NCI-H69 (cell line): ENCODE measurements at regions not wholly inside any gene's neighbourhood (a gene's known extent, or its start where the extent isn't known, plus 50 kb on each side); places are given as distances from the start of the nearest gene placed in this dataset.
"Not testable (repeated sequence)": the region's sequence is repeated elsewhere in the genome, so short reads cannot be mapped to it uniquely, and the experiment has no call there.

Experiments used
- DNase-seq: peaks from one replicate; lab custom pipeline; 2025; lab: John Stamatoyannopoulos, UW

GRCh38 chrY:21600170-21600569, 65.5 kb downstream of the RBMY1A1 start:
- DNase-seq = no peak

- DNase-seq = no peak
Measured at GRCh38 chrY:21601524-21601923, 66.8 kb downstream of the RBMY1A1 start.

GRCh38 chrY:21602590-21602989, 67.9 kb downstream of the RBMY1A1 start:
- peak; percentile 97 for DNase-seq

- no peak for DNase-seq
Measured at GRCh38 chrY:21636137-21636536, 101.5 kb downstream of the RBMY1A1 start.

- no peak for DNase-seq
Measured at GRCh38 chrY:21650496-21650895, 115.8 kb downstream of the RBMY1A1 start.

- DNase-seq = not testable (repeated sequence)
Measured at GRCh38 chrY:21659057-21659456, 124.4 kb downstream of the RBMY1A1 start.

- DNase-seq = peak; percentile 70
Measured at GRCh38 chrY:21679590-21679989, 144.9 kb downstream of the RBMY1A1 start.

- not testable (repeated sequence) for DNase-seq
Measured at GRCh38 chrY:21686369-21686768, 151.7 kb downstream of the RBMY1A1 start.

- not testable (repeated sequence) for DNase-seq
Measured at GRCh38 chrY:21701951-21702350, 167.3 kb downstream of the RBMY1A1 start.

GRCh38 chrY:21702927-21703326, 168.2 kb downstream of the RBMY1A1 start:
- not testable (repeated sequence) for DNase-seq

- no peak for DNase-seq
Measured at GRCh38 chrY:21705309-21705708, 170.6 kb downstream of the RBMY1A1 start.

GRCh38 chrY:21706611-21707010, 171.9 kb downstream of the RBMY1A1 start:
- not testable (repeated sequence) for DNase-seq

GRCh38 chrY:21735489-21736060, 158.8 kb downstream of the RBMY1D start:
- DNase-seq = not testable (repeated sequence)

- DNase-seq = not testable (repeated sequence)
Measured at GRCh38 chrY:21744998-21745397, 149.3 kb downstream of the RBMY1D start.

GRCh38 chrY:21760243-21760642, 134.1 kb downstream of the RBMY1D start:
- DNase-seq = not testable (repeated sequence)

GRCh38 chrY:21767824-21768223, 126.5 kb downstream of the RBMY1D start:
- DNase-seq = not testable (repeated sequence)

GRCh38 chrY:21782174-21782860, 112.0 kb downstream of the RBMY1D start:
- DNase-seq = not testable (repeated sequence)

GRCh38 chrY:21813484-21814233, 80.7 kb downstream of the RBMY1D start:
- DNase-seq = no peak

- DNase-seq = no peak
Measured at GRCh38 chrY:21814491-21814890, 79.8 kb downstream of the RBMY1D start.

GRCh38 chrY:21821881-21822280, 72.4 kb downstream of the RBMY1D start:
- peak; percentile 31 for DNase-seq

GRCh38 chrY:21827593-21827992, 66.7 kb downstream of the RBMY1D start:
- DNase-seq = no peak
